WI38 (cell line): ENCODE measurements at regions not wholly inside any gene's neighbourhood (a gene's known extent, or its start where the extent isn't known, plus 50 kb on each side); places are given as distances from the start of the nearest gene placed in this dataset.

Experiments used
- H3K4me3 ChIP-seq: 2 replicates; pipeline ENCODE4 v1.5.1; 2011; ENCODE audit warnings: low read depth, mild to moderate bottlenecking, control low read depth, low read length
- TF ChIP-seq, protein P1 (sequence below): IDR thresholded peaks from 2 replicates; pipeline ENCODE4 v1.5.1; 2012; ENCODE audit warnings: low read depth, mild to moderate bottlenecking, control low read depth, low read length

DNA sequence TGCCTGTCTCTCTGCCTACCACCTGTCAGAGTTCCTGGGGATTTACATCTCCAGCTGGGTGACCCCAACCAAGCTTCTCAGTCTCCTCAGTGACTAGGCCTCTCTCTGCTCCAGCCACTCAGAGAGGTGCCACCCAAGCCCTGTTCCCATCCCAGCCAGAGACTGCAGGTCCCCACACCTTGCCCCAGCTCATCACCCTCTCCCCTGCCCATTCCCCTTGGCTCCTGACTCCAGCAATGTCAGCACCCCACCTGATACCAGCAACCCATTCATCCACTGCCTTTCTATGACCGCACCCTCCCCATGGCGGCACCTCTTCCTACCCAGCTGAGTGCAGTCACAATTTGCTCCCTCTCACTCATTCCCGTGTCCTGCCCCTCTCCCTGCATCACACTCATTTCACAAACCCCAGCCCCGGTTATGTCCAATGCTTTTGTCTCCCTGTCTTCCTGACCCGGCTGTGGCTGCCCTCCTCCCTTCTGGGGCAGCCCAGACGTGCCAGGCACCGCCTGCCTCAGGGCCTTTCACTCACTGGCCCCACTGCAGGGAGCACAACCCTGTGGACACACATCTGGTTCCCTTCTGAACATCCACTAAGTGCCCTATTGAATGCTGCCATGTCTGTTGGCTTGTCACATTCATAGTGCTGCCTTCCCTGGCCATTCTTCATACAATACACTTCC, 494.8 kb upstream of the HS6ST1 start:
- no peak overlapping the region for H3K4me3 ChIP-seq
- TF ChIP-seq, protein P1, sequence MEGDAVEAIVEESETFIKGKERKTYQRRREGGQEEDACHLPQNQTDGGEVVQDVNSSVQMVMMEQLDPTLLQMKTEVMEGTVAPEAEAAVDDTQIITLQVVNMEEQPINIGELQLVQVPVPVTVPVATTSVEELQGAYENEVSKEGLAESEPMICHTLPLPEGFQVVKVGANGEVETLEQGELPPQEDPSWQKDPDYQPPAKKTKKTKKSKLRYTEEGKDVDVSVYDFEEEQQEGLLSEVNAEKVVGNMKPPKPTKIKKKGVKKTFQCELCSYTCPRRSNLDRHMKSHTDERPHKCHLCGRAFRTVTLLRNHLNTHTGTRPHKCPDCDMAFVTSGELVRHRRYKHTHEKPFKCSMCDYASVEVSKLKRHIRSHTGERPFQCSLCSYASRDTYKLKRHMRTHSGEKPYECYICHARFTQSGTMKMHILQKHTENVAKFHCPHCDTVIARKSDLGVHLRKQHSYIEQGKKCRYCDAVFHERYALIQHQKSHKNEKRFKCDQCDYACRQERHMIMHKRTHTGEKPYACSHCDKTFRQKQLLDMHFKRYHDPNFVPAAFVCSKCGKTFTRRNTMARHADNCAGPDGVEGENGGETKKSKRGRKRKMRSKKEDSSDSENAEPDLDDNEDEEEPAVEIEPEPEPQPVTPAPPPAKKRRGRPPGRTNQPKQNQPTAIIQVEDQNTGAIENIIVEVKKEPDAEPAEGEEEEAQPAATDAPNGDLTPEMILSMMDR = no peak

DNA sequence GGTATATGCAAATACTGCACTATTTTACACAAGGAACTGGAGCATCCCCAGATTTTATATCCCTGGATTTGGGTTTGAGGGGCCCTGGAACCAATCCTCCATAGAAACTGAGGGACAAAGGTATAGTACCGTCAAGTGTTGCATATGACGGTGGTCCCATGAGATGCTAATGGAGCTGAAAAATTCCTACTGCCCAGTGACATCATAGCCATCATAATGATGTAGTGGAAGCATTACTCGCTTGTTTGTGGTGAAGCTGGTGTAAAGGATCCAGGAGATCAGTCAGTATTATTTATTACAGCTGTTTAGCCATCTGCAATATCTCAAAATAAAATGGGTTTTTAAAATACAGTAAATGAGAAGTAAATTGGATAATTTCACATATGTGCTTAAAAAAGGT, 496.6 kb upstream of the HS6ST1 start:
- TF ChIP-seq, protein P1 = no peak
- no peak overlapping the region for H3K4me3 ChIP-seq

DNA sequence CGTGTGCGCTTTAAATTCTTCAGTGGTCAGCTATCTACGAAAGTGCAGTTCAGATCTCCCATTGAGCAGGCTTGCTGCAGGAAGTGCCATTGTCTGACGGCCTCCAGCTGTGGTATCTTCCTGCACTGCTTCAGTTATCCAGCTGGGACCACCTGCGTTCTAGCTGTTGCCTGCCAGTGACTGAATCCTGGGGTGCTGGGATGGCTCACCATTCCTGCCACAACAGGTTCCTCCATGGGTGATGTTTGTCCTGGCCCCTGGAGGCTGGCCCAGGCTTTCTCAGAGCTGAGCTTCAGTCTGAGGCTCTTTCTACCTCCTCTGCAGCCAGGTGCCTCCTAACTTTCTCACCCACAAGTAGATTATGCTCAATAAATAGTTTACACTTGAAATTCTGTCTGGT, 498.5 kb upstream of the HS6ST1 start:
- TF ChIP-seq, protein P1 = no peak

DNA sequence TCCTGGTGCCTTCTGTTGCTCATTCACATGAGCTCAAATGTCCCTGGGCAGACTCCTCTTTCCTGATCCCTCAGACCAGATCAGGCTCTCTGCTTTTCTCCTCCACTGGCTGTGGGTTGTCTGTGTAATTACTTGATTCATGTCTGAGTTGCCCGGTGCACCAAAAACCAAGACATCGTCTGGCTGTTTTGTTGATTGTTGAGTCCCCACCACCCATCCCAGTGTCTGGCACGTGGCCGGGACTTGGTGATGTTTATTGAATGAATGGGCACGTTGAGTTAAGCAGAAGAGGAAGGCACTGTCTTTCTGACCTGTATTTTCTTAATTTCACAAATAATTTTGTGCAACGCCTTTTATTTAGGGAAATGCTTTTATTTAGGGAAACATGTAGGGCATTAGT, 499.1 kb upstream of the HS6ST1 start:
- no peak overlapping the region for H3K4me3 ChIP-seq
- TF ChIP-seq, protein P1 = no peak

More for the DNA sequence above, 498.5 kb upstream of the HS6ST1 start:
- H3K4me3 ChIP-seq = no peak overlapping the region

DNA sequence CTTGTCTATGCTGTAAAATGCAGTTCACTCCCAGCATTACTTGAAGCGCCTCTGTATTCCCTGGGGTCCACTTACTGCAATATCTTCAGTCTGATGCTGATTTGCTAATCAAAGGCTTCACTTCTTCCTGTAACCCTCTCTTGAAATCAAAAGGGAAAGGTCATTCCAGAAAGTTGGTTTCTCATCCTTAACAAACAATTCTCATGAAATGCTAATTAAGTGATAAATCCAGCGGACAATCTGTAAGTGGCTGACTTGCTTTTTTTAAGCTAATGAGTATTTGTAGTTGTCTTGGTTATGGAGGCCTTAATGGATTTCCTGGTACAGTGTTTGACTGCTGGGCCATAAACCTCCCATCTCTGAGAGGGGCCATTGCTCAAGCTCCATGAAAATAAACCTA, 499.6 kb upstream of the HS6ST1 start:
- TF ChIP-seq, protein P1 = no peak

DNA sequence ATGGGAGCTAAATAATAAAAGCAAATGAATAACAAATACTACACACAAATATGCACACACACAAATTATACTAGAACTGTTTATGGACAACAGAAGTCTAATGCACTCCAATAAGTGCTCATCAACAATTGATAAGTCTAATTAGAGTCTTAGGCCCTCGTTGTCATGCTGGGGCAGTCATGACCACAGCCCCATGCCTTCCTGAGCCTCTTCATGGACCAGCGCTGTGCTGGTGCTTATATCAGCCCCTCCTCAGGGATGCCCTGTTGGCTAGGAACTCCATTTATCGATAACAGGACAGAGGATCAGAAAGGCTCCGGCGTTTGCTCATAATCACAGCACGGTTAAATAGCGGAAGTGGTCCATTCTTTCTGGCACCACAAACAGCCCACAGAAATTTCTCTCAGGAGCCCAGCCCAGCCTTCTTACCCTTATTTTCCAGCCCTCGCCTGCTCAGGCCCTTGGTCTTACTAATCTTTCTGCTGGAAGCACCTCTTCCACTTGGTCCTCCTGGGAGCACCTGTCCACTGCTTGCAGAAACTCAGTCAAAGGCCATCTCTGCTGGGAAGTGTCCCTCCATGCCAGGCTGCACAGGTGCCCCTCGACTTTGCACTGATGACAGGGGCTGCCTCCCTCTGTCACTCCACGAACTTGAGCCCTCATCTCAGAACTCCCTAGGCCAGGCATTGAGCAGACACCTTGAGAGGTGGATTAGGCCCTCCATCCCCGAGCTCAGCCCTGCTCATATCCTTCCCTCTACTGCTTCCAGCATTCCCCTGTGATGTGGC, 500.2 kb upstream of the HS6ST1 start:
- TF ChIP-seq, protein P1 = no peak
- H3K4me3 ChIP-seq = no peak overlapping the region

More for the DNA sequence above, 499.6 kb upstream of the HS6ST1 start:
- H3K4me3 ChIP-seq = no peak overlapping the region

DNA sequence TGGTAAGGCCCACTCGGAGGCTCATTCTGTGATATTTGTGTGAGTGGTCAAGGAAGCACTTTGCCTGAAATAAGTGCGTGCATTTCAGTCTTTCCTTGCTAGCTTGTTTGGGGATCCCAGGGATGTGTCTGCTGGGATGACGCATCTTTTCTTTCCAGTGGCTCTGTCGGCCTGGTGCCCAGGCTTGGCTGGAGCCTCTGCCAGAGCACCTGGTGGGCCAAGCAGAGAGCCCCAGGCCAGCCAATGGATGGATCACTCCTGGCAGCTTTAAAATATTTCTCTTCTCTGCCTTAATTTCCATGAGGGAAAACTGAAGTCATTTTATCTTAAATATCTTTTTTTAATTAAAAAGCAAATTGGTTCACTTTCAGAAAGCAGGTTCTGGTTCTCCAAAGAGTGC, 501.8 kb upstream of the HS6ST1 start:
- TF ChIP-seq, protein P1 = no peak
- no peak overlapping the region for H3K4me3 ChIP-seq
